Spleen (tissue), 7 donors: ENCODE measurements at regions not wholly inside any gene's neighbourhood (a gene's known extent, or its start where the extent isn't known, plus 50 kb on each side); places are given as distances from the start of the nearest gene placed in this dataset.

Source experiments
- POLR2A ChIP-seq, 3 donors: fragments of 450-650 bp; IDR thresholded peaks; one replicate each; pipeline ENCODE4 v1.5.1; 2017; ENCODE audit warnings: antibody characterized with exemption in 3 of 3, mild to moderate bottlenecking in 1 of 3
- POLR2AphosphoS5 ChIP-seq, 3 donors: sonication (generic); formaldehyde crosslinking; IDR thresholded peaks; one replicate each; pipeline ENCODE4 v1.5.1; 2017; ENCODE audit warnings: antibody characterized with exemption in 3 of 3
- TF ChIP-seq, protein P1 (sequence below), 11 experiments: fragments of 200-600 bp in 7 of 11; fragments of 450-650 bp in 4 of 11; sonication (generic) in 4 of 11; IDR thresholded peaks in 8 of 11; conservative IDR thresholded peaks in 3 of 11; 1 replicate in 7 of 11; 2 replicates in 4 of 11; pipeline versions ENCODE4 v1.4.0 to v1.8.0; 2016 to 2021; ENCODE audit warnings: antibody characterized with exemption in 11 of 11, inconsistent platforms in 4 of 11, mild to moderate bottlenecking in 1 of 11
- donor health status: DM: no; HTN: no; CAD: no; lungs with moderate emphysema.
- donor health status: DM: no; HTN: no; CAD: no.
- donor health status: DM: no; HTN: no; CAD: no.

DNA sequence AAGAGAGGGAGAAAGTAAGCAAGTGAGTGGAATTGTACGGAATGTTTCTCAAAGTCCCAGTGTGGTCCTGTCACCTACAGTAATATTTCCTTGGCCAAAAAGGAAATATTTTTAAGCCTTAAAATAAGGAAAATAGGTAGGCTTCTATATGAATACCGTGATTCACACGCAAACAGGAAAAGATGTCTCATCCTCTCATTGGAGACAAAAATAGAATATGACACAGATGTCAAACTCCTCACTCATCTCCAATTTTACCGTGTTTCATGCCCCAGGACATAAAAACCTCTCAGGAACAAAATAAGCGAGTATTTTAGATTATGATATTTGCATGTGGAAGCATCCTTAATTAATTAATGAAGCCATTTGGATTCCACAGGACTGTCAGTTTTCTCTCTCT is 1269.5 kb downstream of the RAPGEF2 start:
- TF ChIP-seq POLR2A (IDR thresholded peaks at IDR 0.05) (no peak), POLR2AphosphoS5 (IDR thresholded peaks at IDR 0.05) (no peak)
- TF ChIP-seq, protein P1, sequence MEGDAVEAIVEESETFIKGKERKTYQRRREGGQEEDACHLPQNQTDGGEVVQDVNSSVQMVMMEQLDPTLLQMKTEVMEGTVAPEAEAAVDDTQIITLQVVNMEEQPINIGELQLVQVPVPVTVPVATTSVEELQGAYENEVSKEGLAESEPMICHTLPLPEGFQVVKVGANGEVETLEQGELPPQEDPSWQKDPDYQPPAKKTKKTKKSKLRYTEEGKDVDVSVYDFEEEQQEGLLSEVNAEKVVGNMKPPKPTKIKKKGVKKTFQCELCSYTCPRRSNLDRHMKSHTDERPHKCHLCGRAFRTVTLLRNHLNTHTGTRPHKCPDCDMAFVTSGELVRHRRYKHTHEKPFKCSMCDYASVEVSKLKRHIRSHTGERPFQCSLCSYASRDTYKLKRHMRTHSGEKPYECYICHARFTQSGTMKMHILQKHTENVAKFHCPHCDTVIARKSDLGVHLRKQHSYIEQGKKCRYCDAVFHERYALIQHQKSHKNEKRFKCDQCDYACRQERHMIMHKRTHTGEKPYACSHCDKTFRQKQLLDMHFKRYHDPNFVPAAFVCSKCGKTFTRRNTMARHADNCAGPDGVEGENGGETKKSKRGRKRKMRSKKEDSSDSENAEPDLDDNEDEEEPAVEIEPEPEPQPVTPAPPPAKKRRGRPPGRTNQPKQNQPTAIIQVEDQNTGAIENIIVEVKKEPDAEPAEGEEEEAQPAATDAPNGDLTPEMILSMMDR (IDR thresholded peaks at IDR 0.05 in 8 of 11, conservative IDR thresholded peaks at IDR 0.05 in 3 of 11), result no peak
